Epithelial cell of esophagus (primary cell): ENCODE measurements at regions not wholly inside any gene's neighbourhood (a gene's known extent, or its start where the extent isn't known, plus 50 kb on each side); places are given as distances from the start of the nearest gene placed in this dataset.

Experiments used
- DNase-seq: peaks from one replicate; pipeline ENCODE4 v3.0.0; 2010; ENCODE audit warnings: low read depth
- H3K4me3 ChIP-seq: 2 replicates; pipeline ENCODE4 v1.5.1; 2011; ENCODE audit warnings: mild to moderate bottlenecking, low read length, control low read depth
- TF ChIP-seq, protein P1 (sequence below): IDR thresholded peaks from 2 replicates; pipeline ENCODE4 v1.5.1; 2011; ENCODE audit warnings: low read depth, mild to moderate bottlenecking, low read length, control low read depth, inconsistent platforms; ENCODE audit not compliant: insufficient read depth; ENCODE audit errors: missing control alignments

DNA sequence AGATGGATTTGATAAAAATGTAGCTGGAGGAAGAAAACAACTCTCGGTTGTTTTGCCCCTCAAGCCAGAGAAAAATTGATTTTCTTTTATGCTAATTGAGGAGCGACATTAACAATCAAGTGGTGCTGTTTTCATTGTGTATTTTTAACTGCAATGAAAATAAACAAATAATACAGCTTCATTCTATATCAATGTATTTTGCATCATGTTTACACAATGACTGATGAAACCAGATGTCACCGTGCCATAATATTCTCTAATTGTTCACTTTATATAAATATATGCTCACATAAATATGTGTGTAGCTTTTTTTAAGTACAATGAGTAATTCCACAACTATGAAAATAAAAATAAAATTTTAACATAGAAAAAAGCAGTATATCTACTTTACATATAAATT, 139.0 kb upstream of the PRDM9 start:
- no peak for DNase-seq
- TF ChIP-seq, protein P1, sequence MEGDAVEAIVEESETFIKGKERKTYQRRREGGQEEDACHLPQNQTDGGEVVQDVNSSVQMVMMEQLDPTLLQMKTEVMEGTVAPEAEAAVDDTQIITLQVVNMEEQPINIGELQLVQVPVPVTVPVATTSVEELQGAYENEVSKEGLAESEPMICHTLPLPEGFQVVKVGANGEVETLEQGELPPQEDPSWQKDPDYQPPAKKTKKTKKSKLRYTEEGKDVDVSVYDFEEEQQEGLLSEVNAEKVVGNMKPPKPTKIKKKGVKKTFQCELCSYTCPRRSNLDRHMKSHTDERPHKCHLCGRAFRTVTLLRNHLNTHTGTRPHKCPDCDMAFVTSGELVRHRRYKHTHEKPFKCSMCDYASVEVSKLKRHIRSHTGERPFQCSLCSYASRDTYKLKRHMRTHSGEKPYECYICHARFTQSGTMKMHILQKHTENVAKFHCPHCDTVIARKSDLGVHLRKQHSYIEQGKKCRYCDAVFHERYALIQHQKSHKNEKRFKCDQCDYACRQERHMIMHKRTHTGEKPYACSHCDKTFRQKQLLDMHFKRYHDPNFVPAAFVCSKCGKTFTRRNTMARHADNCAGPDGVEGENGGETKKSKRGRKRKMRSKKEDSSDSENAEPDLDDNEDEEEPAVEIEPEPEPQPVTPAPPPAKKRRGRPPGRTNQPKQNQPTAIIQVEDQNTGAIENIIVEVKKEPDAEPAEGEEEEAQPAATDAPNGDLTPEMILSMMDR, result no peak
- H3K4me3 ChIP-seq, result no peak overlapping the region

DNA sequence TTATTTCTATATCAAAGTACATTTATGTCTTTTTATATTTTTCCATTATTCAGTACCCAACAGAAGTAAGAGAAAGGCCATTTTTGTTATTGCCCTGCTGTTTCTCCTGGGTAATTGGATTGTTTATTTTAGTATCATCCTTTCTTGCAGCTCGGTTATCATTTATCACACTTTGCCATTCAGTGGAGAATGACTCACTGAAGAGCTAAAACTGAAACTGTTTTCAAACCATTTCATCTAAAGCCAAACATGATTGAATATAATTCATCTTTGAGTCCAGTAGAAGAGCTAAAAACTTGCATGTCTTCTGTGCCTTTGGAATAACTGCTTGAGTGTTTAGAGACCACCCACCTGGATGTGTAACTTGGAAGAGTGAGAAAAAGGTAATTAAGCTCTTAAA, 139.5 kb upstream of the PRDM9 start:
- TF ChIP-seq, protein P1, result no peak
- H3K4me3 ChIP-seq, result no peak overlapping the region
- DNase-seq, result peak; percentile 4

DNA sequence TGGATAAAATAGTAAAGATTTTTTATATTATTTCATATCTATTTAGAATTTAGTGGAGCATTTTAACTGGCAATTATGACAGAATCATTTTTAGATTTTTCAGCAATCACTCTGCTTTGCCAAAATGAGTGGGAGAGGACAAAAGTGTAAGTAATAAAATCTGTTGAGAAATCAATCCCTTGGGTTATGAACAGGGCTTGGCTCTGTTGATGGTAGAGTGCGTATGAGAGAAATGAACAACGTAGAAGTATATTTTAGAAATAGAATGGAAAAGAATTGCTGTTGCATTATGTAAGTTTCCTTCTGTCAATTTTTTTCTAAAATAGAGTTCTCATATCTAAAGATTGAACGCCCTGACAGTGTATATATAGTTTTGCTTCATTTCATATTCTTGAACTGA, 154.1 kb upstream of the PRDM9 start:
- H3K4me3 ChIP-seq, result no peak overlapping the region
- TF ChIP-seq, protein P1, result no peak
- DNase-seq, result no peak

DNA sequence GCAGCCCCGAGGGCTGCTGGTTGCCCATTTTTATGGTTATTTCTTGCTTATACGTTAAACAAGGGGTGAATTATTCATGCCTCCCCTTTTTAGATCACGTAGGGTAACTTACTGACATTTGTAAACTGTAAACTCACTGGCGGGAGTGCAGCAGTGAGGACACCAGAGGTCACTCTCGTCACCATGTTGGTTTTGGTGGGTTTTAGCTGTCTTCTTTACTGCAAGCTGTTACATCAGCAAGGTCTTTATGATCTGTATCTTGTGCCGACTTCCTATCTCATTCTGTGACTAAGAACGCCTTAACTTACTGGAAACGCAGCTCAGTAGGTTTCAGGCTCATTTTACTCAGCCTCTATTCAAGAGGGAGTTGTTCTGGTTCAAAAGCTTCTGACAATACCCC, 155.0 kb upstream of the PRDM9 start:
- TF ChIP-seq, protein P1, result peak; percentile 30
- H3K4me3 ChIP-seq, result no peak overlapping the region
- DNase-seq, result peak; percentile 39

DNA sequence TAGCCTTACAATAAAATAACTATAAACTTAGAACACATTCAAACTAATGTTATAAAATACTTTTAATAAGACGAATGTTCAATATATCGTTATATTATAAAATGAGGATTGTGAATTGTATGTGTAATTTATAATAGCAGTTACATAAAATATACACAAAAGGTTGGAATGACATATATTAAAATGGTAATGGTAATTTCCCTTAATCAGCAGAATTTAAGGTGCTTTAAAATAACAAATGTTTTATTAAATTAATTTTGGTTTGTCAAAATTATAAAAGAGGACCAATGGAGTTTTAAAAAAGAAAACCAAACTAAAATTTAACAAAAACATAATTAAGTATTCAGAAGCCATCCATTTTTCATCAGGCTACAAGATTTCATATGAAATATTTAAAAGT, 164.3 kb upstream of the PRDM9 start:
- DNase-seq, result no peak
- H3K4me3 ChIP-seq, result no peak overlapping the region
- TF ChIP-seq, protein P1, result no peak

DNA sequence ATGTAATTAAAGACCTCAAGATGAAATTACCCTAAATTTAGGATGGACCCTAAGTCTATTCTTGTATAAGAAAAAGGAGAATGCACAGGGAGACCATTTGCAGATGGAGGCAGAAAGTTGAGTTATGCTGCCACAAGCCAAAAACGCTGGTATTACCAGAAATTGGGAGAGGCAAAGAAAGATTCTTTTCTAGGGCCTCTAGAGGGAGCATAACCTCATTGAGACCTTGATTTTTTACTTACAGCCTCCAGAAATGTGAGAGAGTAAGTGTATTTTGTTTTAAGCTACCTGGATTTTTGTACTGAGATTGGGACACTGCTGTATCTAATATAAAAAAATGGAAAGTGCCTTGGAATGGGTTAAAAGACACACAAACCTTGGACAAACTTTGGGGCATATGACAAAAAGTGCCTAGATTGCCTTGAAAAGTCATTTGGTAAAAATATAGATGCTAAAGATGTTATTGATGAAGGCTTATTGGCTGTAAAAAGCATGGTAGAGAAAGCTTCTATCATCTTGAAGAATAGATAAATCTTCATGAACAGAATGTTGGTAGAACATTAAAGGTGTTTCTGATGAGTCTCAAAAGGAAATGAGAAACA, 174.7 kb upstream of the PRDM9 start:
- DNase-seq, result peak; percentile 53
- TF ChIP-seq, protein P1, result peak; percentile 58

DNA sequence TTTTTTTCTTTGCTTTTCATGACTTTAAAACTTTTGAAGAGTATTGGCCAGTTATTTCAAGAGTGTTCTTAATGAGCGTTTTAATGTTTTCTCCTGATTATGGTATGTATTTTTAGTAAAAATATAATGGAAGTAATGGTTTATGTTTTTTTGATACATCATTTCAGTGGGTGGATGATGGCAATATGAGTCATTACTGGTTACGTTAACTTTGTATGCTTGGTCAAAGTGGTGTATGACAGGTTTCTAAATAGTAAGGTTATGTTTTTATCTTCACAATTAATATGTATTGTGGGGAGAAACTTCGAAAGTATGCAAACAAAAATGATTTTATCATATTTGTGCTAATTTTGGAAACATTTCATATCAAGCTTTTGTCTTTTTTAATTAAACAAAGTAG, 176.7 kb upstream of the PRDM9 start:
- TF ChIP-seq, protein P1, result no peak
- no peak overlapping the region for H3K4me3 ChIP-seq
- DNase-seq, result peak; percentile 71

More for the DNA sequence above, 174.7 kb upstream of the PRDM9 start:
- no peak overlapping the region for H3K4me3 ChIP-seq
